GM12878 (cell line): ENCODE measurements at regions not wholly inside any gene's neighbourhood (a gene's known extent, or its start where the extent isn't known, plus 50 kb on each side); places are given as distances from the start of the nearest gene placed in this dataset.

Source experiments
- ATAC-seq: fragments of 200-7000 bp; cut with Tn5 transposase; 3 replicates; pipeline ENCODE4 v1.9.1; 2020; ENCODE audit warnings: mild to moderate bottlenecking, moderate library complexity
- BruUV-seq: library from RNA; stranded (reverse); fragments of 400-500 nt; replicated peaks from 2 replicates; lab custom pipeline; 2021; lab: Mats Ljungman, UMichigan
- CTCF ChIA-PET: fragments of 300-600 bp; sonication (Branson Sonifier 250); formaldehyde crosslinking; extraction: SDS; loops from one replicate; lab custom pipeline; 2021; ENCODE audit warnings: inconsistent platforms; lab: Yijun Ruan, JAX
- POLR2A ChIA-PET: fragments of 350-600 bp; formaldehyde crosslinking; extraction: SDS; loops from one replicate; lab custom pipeline; 2021; ENCODE audit warnings: inconsistent platforms; lab: Charles Lee
- RAD21 ChIA-PET: fragments of 300-600 bp; sonication (Branson Sonifier 250); formaldehyde crosslinking; loops from one replicate; lab custom pipeline; 2023; ENCODE audit warnings: antibody characterized with exemption; ENCODE audit not compliant: unreplicated experiment; lab: Charles Lee
- SMC1A ChIA-PET: fragments of 300-600 bp; sonication (Branson Sonifier 250); formaldehyde crosslinking; loops from one replicate; lab custom pipeline; 2023; ENCODE audit not compliant: unreplicated experiment, uncharacterized antibody; lab: Charles Lee
- DNase-seq: peaks from one replicate; pipeline ENCODE4 v3.0.0-alpha.2; 2011; ENCODE audit warnings: low read depth, low spot score
- FAIRE-seq: peaks from 3 replicates; lab custom pipeline; 2011; peaks lifted over from hg19 to GRCh38; lab: Jason Lieb, UNC
- H2AFZ ChIP-seq: 2 replicates; pipeline ENCODE4 v1.6.0; 2011; ENCODE audit warnings: low read depth, low read length, control low read depth; ENCODE audit not compliant: control insufficient read depth
- H3K27ac ChIP-seq: 2 replicates; pipeline ENCODE4 v1.5.1; 2011; ENCODE audit warnings: control low read depth; ENCODE audit not compliant: control insufficient read depth, insufficient read depth
- H3K27me3 ChIP-seq, 2 experiments: replicated peaks in 1 of 2; 2 replicates each; pipeline versions ENCODE4 v1.6.0 to v1.6.1; 2011; ENCODE audit warnings: low read length in 1 of 2; ENCODE audit not compliant: control insufficient read depth in 2 of 2, insufficient read depth in 2 of 2
- H3K36me3 ChIP-seq, 2 experiments: 2 replicates each; pipeline ENCODE4 v1.5.1; 2011; ENCODE audit warnings: low read length in 1 of 2; ENCODE audit not compliant: control insufficient read depth in 2 of 2, insufficient read depth in 2 of 2
- H3K4me1 ChIP-seq: 2 replicates; pipeline ENCODE4 v1.6.1; 2011; ENCODE audit warnings: mild to moderate bottlenecking, low read length, moderate library complexity, mixed read lengths; ENCODE audit not compliant: control insufficient read depth, insufficient read depth
- H3K4me2 ChIP-seq: 2 replicates; pipeline ENCODE4 v1.6.0; 2011; ENCODE audit warnings: control low read depth; ENCODE audit not compliant: control insufficient read depth, insufficient read depth
- H3K4me3 ChIP-seq: fragments of 200-600 bp; sonication (generic); 2 replicates; pipeline ENCODE4 v1.5.1; 2016
- H3K79me2 ChIP-seq: 2 replicates; pipeline ENCODE4 v1.6.0; 2011; ENCODE audit warnings: low read length; ENCODE audit not compliant: control insufficient read depth, insufficient read depth
- H3K9ac ChIP-seq: 2 replicates; pipeline ENCODE4 v1.8.0; 2011; ENCODE audit warnings: low read length, control low read depth, mixed read lengths; ENCODE audit not compliant: control insufficient read depth, insufficient read depth
- H3K9me3 ChIP-seq: replicated peaks from 3 replicates; pipeline ENCODE4 v1.5.1; 2011; ENCODE audit warnings: mild to moderate bottlenecking, low read length; ENCODE audit not compliant: control insufficient read depth, insufficient read depth
- H4K20me1 ChIP-seq: 2 replicates; pipeline ENCODE4 v1.6.0; 2011; ENCODE audit not compliant: control insufficient read depth, insufficient read depth
- BHLHE40 ChIP-seq, 2 experiments: fragments of 450-650 bp in 1 of 2; IDR thresholded peaks; 2 replicates each; pipeline ENCODE4 v1.6.1; 2011 to 2017; ENCODE audit warnings: low read depth in 2 of 2, borderline replicate concordance in 1 of 2, improper control_type of control experiment in 1 of 2, low read length in 1 of 2, mild to moderate bottlenecking in 1 of 2
- CHD4 ChIP-seq: fragments of 200-600 bp; sonication (generic); IDR thresholded peaks from 2 replicates; pipeline ENCODE4 v1.6.1; 2016; ENCODE audit warnings: mild to moderate bottlenecking
- EP300 ChIP-seq, 2 experiments: fragments of 150-350 bp in 1 of 2; IDR thresholded peaks; 2 replicates each; pipeline ENCODE4 v1.6.1; 2011 to 2012; ENCODE audit warnings: low read depth in 2 of 2, low read length in 2 of 2, borderline replicate concordance in 1 of 2, improper control_type of control experiment in 1 of 2, inconsistent platforms in 1 of 2; ENCODE audit not compliant: control insufficient read depth in 1 of 2
- FOS ChIP-seq: IDR thresholded peaks from 3 replicates; pipeline ENCODE4 v1.6.1; 2011; ENCODE audit warnings: borderline replicate concordance; ENCODE audit not compliant: insufficient read length; ENCODE audit errors: extremely low read depth
- KAT2A ChIP-seq: conservative IDR thresholded peaks from 2 replicates; pipeline ENCODE4 v1.6.1; 2011; ENCODE audit warnings: low read depth, low read length; ENCODE audit not compliant: control insufficient read depth
- MEF2A ChIP-seq: IDR thresholded peaks from 2 replicates; pipeline ENCODE4 v1.6.1; 2011; ENCODE audit warnings: low read depth, mild to moderate bottlenecking, low read length, moderate library complexity; ENCODE audit not compliant: insufficient read depth
- MYC ChIP-seq: IDR thresholded peaks from 2 replicates; pipeline ENCODE4 v1.6.1; 2011; ENCODE audit warnings: mild to moderate bottlenecking, low read length, moderate library complexity, inconsistent platforms; ENCODE audit not compliant: insufficient read depth, insufficient replicate concordance, insufficient read length, severe bottlenecking
- NFYA ChIP-seq: IDR thresholded peaks from 2 replicates; pipeline ENCODE4 v1.6.1; 2011; ENCODE audit warnings: low read depth, mild to moderate bottlenecking, low read length, improper control_type of control experiment, borderline replicate concordance
- SIN3A ChIP-seq: IDR thresholded peaks from 2 replicates; pipeline ENCODE4 v1.6.1; 2012; ENCODE audit warnings: low read depth, low read length, improper control_type of control experiment
- TAF1 ChIP-seq: IDR thresholded peaks from 2 replicates; pipeline ENCODE4 v1.6.1; 2011; ENCODE audit warnings: mild to moderate bottlenecking, low read depth, low read length, borderline replicate concordance
- in situ Hi-C: fragments of 300-500 bp; cut with MboI; formaldehyde crosslinking; loops from 9 replicates; pipeline ENCODE4 v1.14.3; 2018; ENCODE audit warnings: mixed read lengths
- intact Hi-C: fragments of 100-400 bp; cut with micrococcal nuclease; formaldehyde crosslinking; loops from one replicate; pipeline ENCODE4 v1.14.2; 2022; ENCODE audit not compliant: unreplicated experiment
- TF ChIP-seq, protein P1 (sequence below): fragments of 450-650 bp; IDR thresholded peaks from 2 replicates; pipeline ENCODE4 v1.6.1; 2017; ENCODE audit warnings: antibody characterized with exemption, mild to moderate bottlenecking, moderate library complexity
- TF ChIP-seq, protein P2 (sequence below): fragments of 450-650 bp; IDR thresholded peaks from 2 replicates; pipeline ENCODE4 v1.6.1; 2016; ENCODE audit warnings: mild to moderate bottlenecking
- TF ChIP-seq, protein P3 (sequence below): IDR thresholded peaks from 2 replicates; pipeline ENCODE4 v1.6.1; 2012; ENCODE audit warnings: improper control_type of control experiment, low read depth, low read length; ENCODE audit not compliant: insufficient replicate concordance

DNA sequence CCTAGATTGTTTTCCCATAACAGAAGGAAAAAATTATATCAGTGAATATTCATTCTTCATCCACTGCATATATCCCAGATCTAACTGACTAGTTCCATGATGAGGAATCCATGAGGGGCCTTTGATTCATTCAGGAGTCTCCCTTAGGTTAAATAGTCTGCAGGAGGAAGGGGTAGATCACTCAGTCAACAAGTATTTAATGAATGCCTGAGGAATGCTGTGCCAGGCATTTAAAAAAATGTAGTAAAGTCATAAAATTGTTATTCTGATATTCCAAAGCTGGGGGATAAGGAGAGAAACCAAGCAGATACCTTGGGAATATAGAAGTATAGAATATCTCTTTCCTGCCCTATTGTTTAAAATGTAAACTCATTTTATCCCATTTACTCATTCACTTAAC lies 216.2 kb upstream of the CAND1 start:
- no peak overlapping the region for H3K9ac ChIP-seq
- no peaks in the 10 kb centered on the region for H3K79me2 ChIP-seq
- POLR2A ChIA-PET, result no interaction called here
- H3K4me1 ChIP-seq, result no peaks in the 10 kb centered on the region
- FAIRE-seq, result no peak
- no peak for DNase-seq
- ATAC-seq, result no peak
- no peak overlapping the region for H3K4me3 ChIP-seq
- H3K4me2 ChIP-seq, result no peak overlapping the region
- TF ChIP-seq, protein P1, sequence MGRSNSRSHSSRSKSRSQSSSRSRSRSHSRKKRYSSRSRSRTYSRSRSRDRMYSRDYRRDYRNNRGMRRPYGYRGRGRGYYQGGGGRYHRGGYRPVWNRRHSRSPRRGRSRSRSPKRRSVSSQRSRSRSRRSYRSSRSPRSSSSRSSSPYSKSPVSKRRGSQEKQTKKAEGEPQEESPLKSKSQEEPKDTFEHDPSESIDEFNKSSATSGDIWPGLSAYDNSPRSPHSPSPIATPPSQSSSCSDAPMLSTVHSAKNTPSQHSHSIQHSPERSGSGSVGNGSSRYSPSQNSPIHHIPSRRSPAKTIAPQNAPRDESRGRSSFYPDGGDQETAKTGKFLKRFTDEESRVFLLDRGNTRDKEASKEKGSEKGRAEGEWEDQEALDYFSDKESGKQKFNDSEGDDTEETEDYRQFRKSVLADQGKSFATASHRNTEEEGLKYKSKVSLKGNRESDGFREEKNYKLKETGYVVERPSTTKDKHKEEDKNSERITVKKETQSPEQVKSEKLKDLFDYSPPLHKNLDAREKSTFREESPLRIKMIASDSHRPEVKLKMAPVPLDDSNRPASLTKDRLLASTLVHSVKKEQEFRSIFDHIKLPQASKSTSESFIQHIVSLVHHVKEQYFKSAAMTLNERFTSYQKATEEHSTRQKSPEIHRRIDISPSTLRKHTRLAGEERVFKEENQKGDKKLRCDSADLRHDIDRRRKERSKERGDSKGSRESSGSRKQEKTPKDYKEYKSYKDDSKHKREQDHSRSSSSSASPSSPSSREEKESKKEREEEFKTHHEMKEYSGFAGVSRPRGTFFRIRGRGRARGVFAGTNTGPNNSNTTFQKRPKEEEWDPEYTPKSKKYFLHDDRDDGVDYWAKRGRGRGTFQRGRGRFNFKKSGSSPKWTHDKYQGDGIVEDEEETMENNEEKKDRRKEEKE, result no peak
- TF ChIP-seq NFYA, result no peak
- TF ChIP-seq CHD4, result no peak
- TF ChIP-seq FOS, result no peak
- TF ChIP-seq, protein P2, sequence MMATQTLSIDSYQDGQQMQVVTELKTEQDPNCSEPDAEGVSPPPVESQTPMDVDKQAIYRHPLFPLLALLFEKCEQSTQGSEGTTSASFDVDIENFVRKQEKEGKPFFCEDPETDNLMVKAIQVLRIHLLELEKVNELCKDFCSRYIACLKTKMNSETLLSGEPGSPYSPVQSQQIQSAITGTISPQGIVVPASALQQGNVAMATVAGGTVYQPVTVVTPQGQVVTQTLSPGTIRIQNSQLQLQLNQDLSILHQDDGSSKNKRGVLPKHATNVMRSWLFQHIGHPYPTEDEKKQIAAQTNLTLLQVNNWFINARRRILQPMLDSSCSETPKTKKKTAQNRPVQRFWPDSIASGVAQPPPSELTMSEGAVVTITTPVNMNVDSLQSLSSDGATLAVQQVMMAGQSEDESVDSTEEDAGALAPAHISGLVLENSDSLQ, result no peak
- no peak for TF ChIP-seq BHLHE40 (IDR thresholded peaks at IDR 0.05; ENCODE audit: borderline replicate concordance in 1 of 2, low read depth in 2 of 2, low read length in 1 of 2)
- no peak for TF ChIP-seq TAF1
- no peak for TF ChIP-seq SIN3A
- TF ChIP-seq MEF2A, result no peak
- TF ChIP-seq, protein P3, sequence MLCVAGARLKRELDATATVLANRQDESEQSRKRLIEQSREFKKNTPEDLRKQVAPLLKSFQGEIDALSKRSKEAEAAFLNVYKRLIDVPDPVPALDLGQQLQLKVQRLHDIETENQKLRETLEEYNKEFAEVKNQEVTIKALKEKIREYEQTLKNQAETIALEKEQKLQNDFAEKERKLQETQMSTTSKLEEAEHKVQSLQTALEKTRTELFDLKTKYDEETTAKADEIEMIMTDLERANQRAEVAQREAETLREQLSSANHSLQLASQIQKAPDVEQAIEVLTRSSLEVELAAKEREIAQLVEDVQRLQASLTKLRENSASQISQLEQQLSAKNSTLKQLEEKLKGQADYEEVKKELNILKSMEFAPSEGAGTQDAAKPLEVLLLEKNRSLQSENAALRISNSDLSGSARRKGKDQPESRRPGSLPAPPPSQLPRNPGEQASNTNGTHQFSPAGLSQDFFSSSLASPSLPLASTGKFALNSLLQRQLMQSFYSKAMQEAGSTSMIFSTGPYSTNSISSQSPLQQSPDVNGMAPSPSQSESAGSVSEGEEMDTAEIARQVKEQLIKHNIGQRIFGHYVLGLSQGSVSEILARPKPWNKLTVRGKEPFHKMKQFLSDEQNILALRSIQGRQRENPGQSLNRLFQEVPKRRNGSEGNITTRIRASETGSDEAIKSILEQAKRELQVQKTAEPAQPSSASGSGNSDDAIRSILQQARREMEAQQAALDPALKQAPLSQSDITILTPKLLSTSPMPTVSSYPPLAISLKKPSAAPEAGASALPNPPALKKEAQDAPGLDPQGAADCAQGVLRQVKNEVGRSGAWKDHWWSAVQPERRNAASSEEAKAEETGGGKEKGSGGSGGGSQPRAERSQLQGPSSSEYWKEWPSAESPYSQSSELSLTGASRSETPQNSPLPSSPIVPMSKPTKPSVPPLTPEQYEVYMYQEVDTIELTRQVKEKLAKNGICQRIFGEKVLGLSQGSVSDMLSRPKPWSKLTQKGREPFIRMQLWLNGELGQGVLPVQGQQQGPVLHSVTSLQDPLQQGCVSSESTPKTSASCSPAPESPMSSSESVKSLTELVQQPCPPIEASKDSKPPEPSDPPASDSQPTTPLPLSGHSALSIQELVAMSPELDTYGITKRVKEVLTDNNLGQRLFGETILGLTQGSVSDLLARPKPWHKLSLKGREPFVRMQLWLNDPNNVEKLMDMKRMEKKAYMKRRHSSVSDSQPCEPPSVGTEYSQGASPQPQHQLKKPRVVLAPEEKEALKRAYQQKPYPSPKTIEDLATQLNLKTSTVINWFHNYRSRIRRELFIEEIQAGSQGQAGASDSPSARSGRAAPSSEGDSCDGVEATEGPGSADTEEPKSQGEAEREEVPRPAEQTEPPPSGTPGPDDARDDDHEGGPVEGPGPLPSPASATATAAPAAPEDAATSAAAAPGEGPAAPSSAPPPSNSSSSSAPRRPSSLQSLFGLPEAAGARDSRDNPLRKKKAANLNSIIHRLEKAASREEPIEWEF, result no peak
- TF ChIP-seq EP300 (IDR thresholded peaks at IDR 0.05; ENCODE audit: borderline replicate concordance in 1 of 2, control insufficient read depth in 1 of 2, low read depth in 2 of 2, low read length in 2 of 2), result no peak
- no peak for TF ChIP-seq KAT2A
- no peak for TF ChIP-seq MYC
- BruUV-seq, result no TSS peak
- intact Hi-C loops, result no loop called here
- no peaks in the 10 kb centered on the region for H3K9me3 ChIP-seq
- SMC1A ChIA-PET, result no interaction called here
- H2AFZ ChIP-seq, result no peak overlapping the region
- no peak overlapping the region for H3K27ac ChIP-seq
- H3K36me3 ChIP-seq, result no peaks in the 10 kb centered on the region
- no peaks in the 10 kb centered on the region for H4K20me1 ChIP-seq
- RAD21 ChIA-PET, result no interaction called here
- in situ Hi-C loops, result no loop called here
- no peaks in the 10 kb centered on the region for H3K27me3 ChIP-seq
- CTCF ChIA-PET, result no interaction called here
